Uterus (tissue), 3 donors: ENCODE measurements at regions not wholly inside any gene's neighbourhood (a gene's known extent, or its start where the extent isn't known, plus 50 kb on each side); places are given as distances from the start of the nearest gene placed in this dataset.
"Not testable (repeated sequence)": the region's sequence is repeated elsewhere in the genome, so short reads cannot be mapped to it uniquely, and the experiment has no call there.

Experiments used
- DNase-seq, 2 donors: peaks; one replicate each; pipeline ENCODE4 v3.0.0-alpha.2; 2019 to 2020
- H3K27ac ChIP-seq, 2 donors: fragments of 200-600 bp; sonication (generic); 1 replicate in 1 of 2; 2 replicates in 1 of 2; pipeline ENCODE4 v1.5.1; 2016 to 2018
- H3K27me3 ChIP-seq, 2 donors: fragments of 200-600 bp; sonication (generic); one replicate each; pipeline ENCODE4 v1.5.1; 2018 to 2019; ENCODE audit warnings: control low read depth in 1 of 2
- H3K36me3 ChIP-seq, 2 donors: fragments of 200-600 bp; sonication (generic); one replicate each; pipeline ENCODE4 v1.5.1; 2019; ENCODE audit warnings: control low read depth in 1 of 2
- H3K4me1 ChIP-seq, 2 donors: fragments of 200-600 bp; sonication (generic); one replicate each; pipeline ENCODE4 v1.5.1; 2018 to 2019; ENCODE audit warnings: control low read depth in 1 of 2
- H3K4me3 ChIP-seq, 2 donors: fragments of 200-600 bp; sonication (generic); 1 replicate in 1 of 2; 2 replicates in 1 of 2; pipeline ENCODE4 v1.5.1; 2018 to 2019; ENCODE audit warnings: mild to moderate bottlenecking in 1 of 2
- H3K9me3 ChIP-seq, 2 donors: fragments of 200-600 bp; sonication (generic); one replicate each; pipeline ENCODE4 v1.5.1; 2019; ENCODE audit warnings: control low read depth in 1 of 2
- intact Hi-C: fragments of 100-400 bp; cut with DNase I; formaldehyde crosslinking; loops from one replicate; pipeline ENCODE4 v1.15.1; 2023; ENCODE audit warnings: low total_unique reads
- donor health status: DM: yes; HTN: yes; CAD: no.

DNA sequence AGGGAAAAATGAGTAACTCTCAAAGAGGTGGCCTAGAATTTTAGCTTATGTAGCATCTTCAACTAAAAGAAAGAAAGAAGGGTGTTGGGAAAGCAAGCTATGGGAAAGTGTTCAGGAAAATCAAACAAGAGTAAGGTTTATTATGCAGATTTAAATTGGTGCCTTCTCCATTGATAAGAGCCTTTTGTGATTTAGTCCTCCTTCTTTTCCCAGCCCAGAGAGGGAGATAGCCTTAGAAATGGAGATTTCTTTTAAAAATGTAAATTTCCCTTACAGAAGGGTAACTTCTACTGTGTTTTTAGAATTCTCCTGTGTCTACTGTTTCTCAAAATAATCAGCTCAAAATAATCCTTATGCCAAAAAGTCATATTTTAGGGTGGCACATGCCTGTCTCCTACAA lies 104.5 kb downstream of the FAM72B start:
- intact Hi-C loops, H3K4me3 ChIP-seq, H3K27me3 ChIP-seq, H3K27ac ChIP-seq, DNase-seq, H3K4me1 ChIP-seq, H3K9me3 ChIP-seq, H3K36me3 ChIP-seq: not testable (repeated sequence)

- H3K36me3 ChIP-seq, DNase-seq, H3K9me3 ChIP-seq, H3K27me3 ChIP-seq, H3K4me1 ChIP-seq, H3K27ac ChIP-seq, intact Hi-C loops, H3K4me3 ChIP-seq: not testable (repeated sequence)
Measured at GRCh38 chr1:121080197-121080903, 103.8 kb downstream of the FAM72B start.

DNA sequence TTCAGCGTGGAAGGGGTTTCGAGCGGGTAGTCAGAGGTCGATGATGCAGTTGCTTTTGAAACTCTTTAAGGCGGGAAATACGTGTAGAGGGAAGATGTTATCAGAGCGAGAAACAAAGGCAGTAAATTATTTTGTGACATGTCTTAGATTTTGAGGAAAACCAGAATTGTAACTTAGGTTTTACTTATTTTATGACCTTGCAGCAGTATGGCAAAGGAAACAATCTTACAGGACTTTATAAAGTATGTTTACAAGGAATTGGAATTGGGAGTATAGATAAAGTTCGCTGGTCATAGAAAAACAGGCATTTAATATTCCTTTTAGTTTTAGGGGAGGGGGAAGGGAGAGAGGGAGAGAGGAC lies 103.3 kb downstream of the FAM72B start:
- H3K9me3 ChIP-seq, intact Hi-C loops, H3K27ac ChIP-seq, H3K36me3 ChIP-seq, H3K4me3 ChIP-seq, H3K27me3 ChIP-seq, DNase-seq, H3K4me1 ChIP-seq: not testable (repeated sequence)

- H3K36me3 ChIP-seq, H3K9me3 ChIP-seq, H3K27me3 ChIP-seq, H3K4me3 ChIP-seq, H3K4me1 ChIP-seq, H3K27ac ChIP-seq, intact Hi-C loops, DNase-seq: not testable (repeated sequence)
Measured at GRCh38 chr1:121081625-121082199, 102.4 kb downstream of the FAM72B start.

DNA sequence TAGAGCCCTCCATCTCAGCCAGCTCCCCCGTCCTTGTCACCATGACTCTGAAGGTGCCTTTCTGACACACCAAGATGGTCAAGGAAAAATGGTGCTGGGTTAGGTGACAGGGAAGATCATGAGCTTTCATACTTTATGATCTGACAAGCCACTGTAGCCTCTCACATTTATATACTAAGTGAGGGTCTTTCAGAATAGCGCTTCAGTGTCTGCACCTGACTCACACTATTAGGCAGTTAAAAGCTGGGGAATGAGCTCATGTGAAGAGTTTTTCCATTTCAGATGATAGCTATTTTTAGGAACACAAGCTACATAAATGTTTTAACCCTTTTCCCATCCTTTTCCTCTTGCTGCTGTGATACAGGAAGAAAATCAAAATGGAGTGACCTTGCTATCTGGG lies 101.1 kb downstream of the FAM72B start:
- H3K4me1 ChIP-seq, H3K27me3 ChIP-seq, H3K4me3 ChIP-seq, intact Hi-C loops, H3K36me3 ChIP-seq, H3K27ac ChIP-seq, DNase-seq, H3K9me3 ChIP-seq: not testable (repeated sequence)

GRCh38 chr1:121086249-121086648 lies 97.9 kb downstream of the FAM72B start:
- DNase-seq, H3K4me1 ChIP-seq, H3K4me3 ChIP-seq, H3K27ac ChIP-seq, H3K9me3 ChIP-seq, H3K36me3 ChIP-seq, intact Hi-C loops, H3K27me3 ChIP-seq: not testable (repeated sequence)

DNA sequence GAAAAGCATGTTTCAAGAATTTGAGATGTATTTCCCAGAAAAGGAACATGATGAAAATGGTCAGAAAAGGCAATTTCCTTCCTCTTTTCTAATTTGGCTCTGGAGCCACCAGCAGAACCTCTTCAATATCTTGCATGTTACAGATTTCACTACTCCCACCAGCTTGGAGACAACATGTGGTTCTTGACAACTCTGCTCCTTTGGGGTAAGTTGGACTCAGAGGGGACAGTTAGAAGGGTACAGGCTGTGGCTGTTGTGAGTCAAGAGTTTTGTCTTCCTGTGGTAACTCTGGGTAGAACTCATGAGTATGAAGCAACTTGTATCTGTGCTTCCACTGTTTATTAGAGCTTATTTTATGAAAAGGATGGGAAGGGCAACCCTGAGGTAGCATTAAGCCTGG lies 96.9 kb downstream of the FAM72B start:
- H3K4me1 ChIP-seq, H3K27ac ChIP-seq, H3K36me3 ChIP-seq, H3K27me3 ChIP-seq, H3K9me3 ChIP-seq, H3K4me3 ChIP-seq, intact Hi-C loops, DNase-seq: not testable (repeated sequence)

GRCh38 chr1:121088568-121088967 lies 95.6 kb downstream of the FAM72B start:
- DNase-seq, H3K4me3 ChIP-seq, H3K27me3 ChIP-seq, H3K36me3 ChIP-seq, H3K9me3 ChIP-seq, H3K4me1 ChIP-seq, intact Hi-C loops, H3K27ac ChIP-seq: not testable (repeated sequence)

GRCh38 chr1:121092329-121092968 lies 91.7 kb downstream of the FAM72B start:
- DNase-seq, H3K4me1 ChIP-seq, H3K4me3 ChIP-seq, H3K36me3 ChIP-seq, intact Hi-C loops, H3K27me3 ChIP-seq, H3K27ac ChIP-seq, H3K9me3 ChIP-seq: not testable (repeated sequence)

DNA sequence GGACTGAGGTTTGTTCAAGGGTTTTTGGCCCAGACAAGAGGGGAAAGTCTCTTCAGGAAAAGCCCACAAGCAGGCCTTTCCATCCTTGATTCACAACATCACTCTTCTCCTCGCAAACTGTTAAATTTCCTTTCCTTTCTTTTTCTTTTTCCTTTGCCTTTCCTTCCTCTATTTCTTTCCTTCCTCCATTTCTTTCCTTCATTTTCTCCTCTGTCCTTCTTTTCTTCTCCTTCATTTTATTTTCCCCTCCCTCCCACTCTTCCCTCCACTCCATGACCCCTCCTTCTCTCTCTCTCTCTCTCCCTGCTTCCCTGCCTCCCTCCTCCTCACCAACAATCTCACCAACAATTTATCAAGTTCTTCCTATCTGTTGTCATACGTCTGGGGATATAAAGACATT lies 89.1 kb downstream of the FAM72B start:
- H3K36me3 ChIP-seq, intact Hi-C loops, H3K4me1 ChIP-seq, H3K4me3 ChIP-seq, H3K27ac ChIP-seq, H3K9me3 ChIP-seq, H3K27me3 ChIP-seq, DNase-seq: not testable (repeated sequence)
